ENCODE measurements at regions not wholly inside any gene's neighbourhood (a gene's known extent, or its start where the extent isn't known, plus 50 kb on each side); places are given as distances from the start of the nearest gene placed in this dataset.

GRCh38 chr1:14039582-14040430 lies 339.8 kb downstream of the PRDM2 start:
- no peak for FAIRE-seq
- H3K9me3 ChIP-seq (ENCODE audit: control insufficient read depth in 2 of 3, insufficient read depth in 1 of 3, low read length in 3 of 3), result peaks cover 0 to 4% (median 0%) of the 10 kb centered on the region in 3 donors
- H3K36me3 ChIP-seq (ENCODE audit: control insufficient read depth in 2 of 3, insufficient read depth in 3 of 3, low read length in 3 of 3), result no peaks in the 10 kb centered on the region
- no peaks in the 10 kb centered on the region for H3K27me3 ChIP-seq (ENCODE audit: control insufficient read depth, insufficient read depth, low read length)
- no peak overlapping the region for H3K9ac ChIP-seq (ENCODE audit: low read length in 3 of 3)
- H3K4me1 ChIP-seq (ENCODE audit: control insufficient read depth in 2 of 3, insufficient read depth in 2 of 3, low read depth in 1 of 3, low read length in 3 of 3), result peaks cover 0 to 5% (median 0%) of the 10 kb centered on the region in 3 donors
- no peak for DNase-seq
- intact Hi-C loops (cut with DNase I), result no loop called here
- TF ChIP-seq CTCF (IDR thresholded peaks at IDR 0.05; ENCODE audit: borderline replicate concordance, extremely low read depth, insufficient read depth), result no peak
- H3K27ac ChIP-seq (ENCODE audit: low read depth in 2 of 2, low read length in 2 of 2), result no peak overlapping the region
- H3K4me3 ChIP-seq (ENCODE audit: low read length in 3 of 3), result no peak overlapping the region

- Histone ChIP-seq H3K9ac (ENCODE audit: low read length in 3 of 3) (no peak overlapping the region), H3K4me3 (ENCODE audit: low read length in 3 of 3) (no peak overlapping the region), H3K36me3 (ENCODE audit: control insufficient read depth in 2 of 3, insufficient read depth in 3 of 3, low read length in 3 of 3) (no peaks in the 10 kb centered on the region), H3K27me3 (ENCODE audit: control insufficient read depth, insufficient read depth, low read length) (no peaks in the 10 kb centered on the region), H3K27ac (ENCODE audit: low read depth in 2 of 2, low read length in 2 of 2) (no peak overlapping the region), H3K9me3 (ENCODE audit: control insufficient read depth in 2 of 3, insufficient read depth in 1 of 3, low read length in 3 of 3) (no peaks in the 10 kb centered on the region), H3K4me1 (ENCODE audit: control insufficient read depth in 2 of 3, insufficient read depth in 2 of 3, low read depth in 1 of 3, low read length in 3 of 3) (no peaks in the 10 kb centered on the region)
- intact Hi-C loops (cut with DNase I), result no loop called here
- no peak for TF ChIP-seq CTCF (IDR thresholded peaks at IDR 0.05; ENCODE audit: borderline replicate concordance, extremely low read depth, insufficient read depth)
- DNase-seq (no peak), FAIRE-seq (no peak)
Measured at GRCh38 chr1:14049965-14050364, 350.0 kb downstream of the PRDM2 start.

- Histone ChIP-seq H3K4me3 (ENCODE audit: low read length in 3 of 3) (no peak overlapping the region), H3K9ac (ENCODE audit: low read length in 3 of 3) (no peak overlapping the region), H3K36me3 (ENCODE audit: control insufficient read depth in 2 of 3, insufficient read depth in 3 of 3, low read length in 3 of 3) (no peaks in the 10 kb centered on the region), H3K9me3 (ENCODE audit: control insufficient read depth in 2 of 3, insufficient read depth in 1 of 3, low read length in 3 of 3) (no peaks in the 10 kb centered on the region), H3K27me3 (ENCODE audit: control insufficient read depth, insufficient read depth, low read length) (no peaks in the 10 kb centered on the region), H3K27ac (ENCODE audit: low read depth in 2 of 2, low read length in 2 of 2) (no peak overlapping the region), H3K4me1 (ENCODE audit: control insufficient read depth in 2 of 3, insufficient read depth in 2 of 3, low read depth in 1 of 3, low read length in 3 of 3) (no peaks in the 10 kb centered on the region)
- no peak for DNase-seq
- FAIRE-seq, result no peak
- TF ChIP-seq CTCF (IDR thresholded peaks at IDR 0.05; ENCODE audit: borderline replicate concordance, extremely low read depth, insufficient read depth), result no peak
- intact Hi-C loops (cut with DNase I), result no loop called here
Measured at GRCh38 chr1:14055442-14056223, 355.6 kb downstream of the PRDM2 start.
